ENCODE measurements at regions not wholly inside any gene's neighbourhood (a gene's known extent, or its start where the extent isn't known, plus 50 kb on each side); places are given as distances from the start of the nearest gene placed in this dataset.

DNA sequence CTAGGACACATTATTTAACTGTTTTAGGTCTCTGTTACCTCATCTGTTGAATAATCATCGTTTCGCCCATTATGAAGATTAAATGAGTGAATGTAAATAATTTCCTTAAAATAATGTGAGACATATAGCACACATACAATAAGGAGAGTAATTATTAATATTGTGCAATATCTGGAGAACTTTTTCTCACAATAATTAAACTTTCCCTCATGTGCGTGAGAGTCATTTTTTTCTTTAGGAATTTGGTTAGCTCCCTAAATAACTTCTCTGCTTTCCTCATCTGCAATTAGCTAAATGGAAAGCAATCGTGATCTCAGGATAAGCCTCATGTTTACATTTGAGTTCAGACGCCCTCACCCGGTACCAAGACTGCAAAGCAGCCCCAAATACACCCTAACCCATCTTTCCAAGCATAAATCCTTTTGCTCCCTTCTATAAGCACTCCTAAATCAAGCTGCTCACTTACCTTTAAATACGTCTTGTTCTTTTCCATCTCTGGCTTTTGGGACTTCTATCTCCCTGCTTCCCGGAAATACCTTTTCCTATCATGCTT, 78.8 kb downstream of the MZT1 start:
- TF ChIP-seq, protein P1, sequence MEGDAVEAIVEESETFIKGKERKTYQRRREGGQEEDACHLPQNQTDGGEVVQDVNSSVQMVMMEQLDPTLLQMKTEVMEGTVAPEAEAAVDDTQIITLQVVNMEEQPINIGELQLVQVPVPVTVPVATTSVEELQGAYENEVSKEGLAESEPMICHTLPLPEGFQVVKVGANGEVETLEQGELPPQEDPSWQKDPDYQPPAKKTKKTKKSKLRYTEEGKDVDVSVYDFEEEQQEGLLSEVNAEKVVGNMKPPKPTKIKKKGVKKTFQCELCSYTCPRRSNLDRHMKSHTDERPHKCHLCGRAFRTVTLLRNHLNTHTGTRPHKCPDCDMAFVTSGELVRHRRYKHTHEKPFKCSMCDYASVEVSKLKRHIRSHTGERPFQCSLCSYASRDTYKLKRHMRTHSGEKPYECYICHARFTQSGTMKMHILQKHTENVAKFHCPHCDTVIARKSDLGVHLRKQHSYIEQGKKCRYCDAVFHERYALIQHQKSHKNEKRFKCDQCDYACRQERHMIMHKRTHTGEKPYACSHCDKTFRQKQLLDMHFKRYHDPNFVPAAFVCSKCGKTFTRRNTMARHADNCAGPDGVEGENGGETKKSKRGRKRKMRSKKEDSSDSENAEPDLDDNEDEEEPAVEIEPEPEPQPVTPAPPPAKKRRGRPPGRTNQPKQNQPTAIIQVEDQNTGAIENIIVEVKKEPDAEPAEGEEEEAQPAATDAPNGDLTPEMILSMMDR (IDR thresholded peaks at IDR 0.05 in 2 of 3, conservative IDR thresholded peaks at IDR 0.05 in 1 of 3; ENCODE audit: control insufficient read depth in 2 of 3, extremely low read depth in 1 of 3, insufficient read depth in 1 of 3, low read depth in 3 of 3, low read length in 3 of 3): no peak
- TF ChIP-seq PML (IDR thresholded peaks at IDR 0.05; ENCODE audit: low read length): no peak
